ENCODE measurements at regions not wholly inside any gene's neighbourhood (a gene's known extent, or its start where the extent isn't known, plus 50 kb on each side); places are given as distances from the start of the nearest gene placed in this dataset.

GRCh38 chr22:27686534-27686933 lies 115.0 kb downstream of the MN1 start:
- TF ChIP-seq, protein P1, sequence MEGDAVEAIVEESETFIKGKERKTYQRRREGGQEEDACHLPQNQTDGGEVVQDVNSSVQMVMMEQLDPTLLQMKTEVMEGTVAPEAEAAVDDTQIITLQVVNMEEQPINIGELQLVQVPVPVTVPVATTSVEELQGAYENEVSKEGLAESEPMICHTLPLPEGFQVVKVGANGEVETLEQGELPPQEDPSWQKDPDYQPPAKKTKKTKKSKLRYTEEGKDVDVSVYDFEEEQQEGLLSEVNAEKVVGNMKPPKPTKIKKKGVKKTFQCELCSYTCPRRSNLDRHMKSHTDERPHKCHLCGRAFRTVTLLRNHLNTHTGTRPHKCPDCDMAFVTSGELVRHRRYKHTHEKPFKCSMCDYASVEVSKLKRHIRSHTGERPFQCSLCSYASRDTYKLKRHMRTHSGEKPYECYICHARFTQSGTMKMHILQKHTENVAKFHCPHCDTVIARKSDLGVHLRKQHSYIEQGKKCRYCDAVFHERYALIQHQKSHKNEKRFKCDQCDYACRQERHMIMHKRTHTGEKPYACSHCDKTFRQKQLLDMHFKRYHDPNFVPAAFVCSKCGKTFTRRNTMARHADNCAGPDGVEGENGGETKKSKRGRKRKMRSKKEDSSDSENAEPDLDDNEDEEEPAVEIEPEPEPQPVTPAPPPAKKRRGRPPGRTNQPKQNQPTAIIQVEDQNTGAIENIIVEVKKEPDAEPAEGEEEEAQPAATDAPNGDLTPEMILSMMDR (IDR thresholded peaks at IDR 0.05; ENCODE audit: low read depth, low read length) = no peak
- TF ChIP-seq EZH2phosphoT487 (IDR thresholded peaks at IDR 0.05; ENCODE audit: low read depth) = no peak
